H9 (cell line): ENCODE measurements at regions not wholly inside any gene's neighbourhood (a gene's known extent, or its start where the extent isn't known, plus 50 kb on each side); places are given as distances from the start of the nearest gene placed in this dataset.

Experiments
- DNase-seq: peaks from one replicate; pipeline ENCODE4 v3.0.0-alpha.2; 2017
- H2AFZ ChIP-seq: one replicate; pipeline ENCODE4 v1.6.1; 2013; ENCODE audit warnings: mild to moderate bottlenecking, low read length, control low read depth, moderate library complexity
- H2AK5ac ChIP-seq: 2 replicates; pipeline ENCODE4 v1.6.1; 2013; ENCODE audit warnings: low read length, control low read depth, mixed read lengths; ENCODE audit not compliant: insufficient read length
- H2BK120ac ChIP-seq: one replicate; pipeline ENCODE4 v1.6.1; 2013; ENCODE audit warnings: low read depth, mild to moderate bottlenecking, low read length, control low read depth, inconsistent platforms; ENCODE audit not compliant: poor library complexity, severe bottlenecking
- H2BK12ac ChIP-seq: 2 replicates; pipeline ENCODE4 v1.6.1; 2013; ENCODE audit warnings: low read length, control low read depth, mixed read lengths, low read depth; ENCODE audit not compliant: insufficient read length
- H2BK15ac ChIP-seq: 2 replicates; pipeline ENCODE4 v1.6.1; 2013; ENCODE audit warnings: low read depth, low read length, control low read depth
- H2BK20ac ChIP-seq: one replicate; pipeline ENCODE4 v1.6.1; 2013; ENCODE audit warnings: low read depth, mild to moderate bottlenecking, low read length, control low read depth, inconsistent platforms; ENCODE audit not compliant: poor library complexity, severe bottlenecking
- H2BK5ac ChIP-seq: 2 replicates; pipeline ENCODE4 v1.6.1; 2013; ENCODE audit warnings: low read length, control low read depth, mixed read lengths; ENCODE audit not compliant: insufficient read length
- H3K14ac ChIP-seq: 2 replicates; pipeline ENCODE4 v1.6.1; 2013; ENCODE audit warnings: low read length, control low read depth; ENCODE audit not compliant: insufficient read depth
- H3K18ac ChIP-seq: 2 replicates; pipeline ENCODE4 v1.6.1; 2013; ENCODE audit warnings: low read depth, mild to moderate bottlenecking, mixed read lengths, low read length, control low read depth; ENCODE audit not compliant: insufficient read length
- H3K23ac ChIP-seq: 2 replicates; pipeline ENCODE4 v1.6.1; 2013; ENCODE audit warnings: low read length, control low read depth, mixed read lengths, low read depth; ENCODE audit not compliant: insufficient read length
- H3K23me2 ChIP-seq: 2 replicates; pipeline ENCODE4 v1.6.1; 2013; ENCODE audit warnings: low read depth, mild to moderate bottlenecking, mixed read lengths, low read length, control low read depth; ENCODE audit not compliant: insufficient read length, poor library complexity, severe bottlenecking
- H3K27ac ChIP-seq: 2 replicates; pipeline ENCODE4 v1.5.1; 2013; ENCODE audit warnings: low read length, control low read depth, mixed read lengths, low read depth; ENCODE audit not compliant: insufficient read length
- H3K27me3 ChIP-seq: 2 replicates; pipeline ENCODE4 v1.6.1; 2013; ENCODE audit warnings: low read length, control low read depth, inconsistent platforms; ENCODE audit not compliant: insufficient read depth
- H3K4ac ChIP-seq: 2 replicates; pipeline ENCODE4 v1.6.1; 2013; ENCODE audit warnings: low read depth, mild to moderate bottlenecking, control low read depth, inconsistent platforms, low read length, moderate library complexity
- H3K4me1 ChIP-seq: 2 replicates; pipeline ENCODE4 v1.6.1; 2013; ENCODE audit warnings: low read length, control low read depth, inconsistent platforms; ENCODE audit not compliant: insufficient read depth
- H3K4me2 ChIP-seq: 2 replicates; pipeline ENCODE4 v1.6.1; 2013; ENCODE audit warnings: low read length, control low read depth, mixed read lengths; ENCODE audit not compliant: insufficient read length, insufficient read depth
- H3K56ac ChIP-seq: 2 replicates; pipeline ENCODE4 v1.6.1; 2013; ENCODE audit warnings: low read depth, mild to moderate bottlenecking, mixed read lengths, low read length, control low read depth; ENCODE audit not compliant: insufficient read length
- H3K79me1 ChIP-seq: 2 replicates; pipeline ENCODE4 v1.6.1; 2013; ENCODE audit warnings: low read depth, mild to moderate bottlenecking, moderate library complexity, low read length, control low read depth, inconsistent platforms; ENCODE audit not compliant: insufficient read depth, poor library complexity, severe bottlenecking
- H3K79me2 ChIP-seq: 2 replicates; pipeline ENCODE4 v1.6.1; 2013; ENCODE audit warnings: low read length, control low read depth, inconsistent platforms; ENCODE audit not compliant: insufficient read depth
- H3K9ac ChIP-seq: 2 replicates; pipeline ENCODE4 v1.6.1; 2013; ENCODE audit warnings: low read length, control low read depth, mixed read lengths; ENCODE audit not compliant: insufficient read length; ENCODE audit errors: extremely low read depth
- H3K9me3 ChIP-seq: one replicate; pipeline ENCODE4 v1.6.1; 2013; ENCODE audit warnings: low read depth, low read length, inconsistent platforms; ENCODE audit not compliant: control insufficient read depth
- H3T11ph ChIP-seq: one replicate; pipeline ENCODE4 v1.6.1; 2013; ENCODE audit warnings: mild to moderate bottlenecking, low read length, control low read depth, inconsistent platforms
- H4K20me1 ChIP-seq: one replicate; pipeline ENCODE4 v1.6.1; 2013; ENCODE audit not compliant: control insufficient read depth, insufficient read length, insufficient read depth
- H4K5ac ChIP-seq: 2 replicates; pipeline ENCODE4 v1.6.1; 2013; ENCODE audit warnings: low read depth, mild to moderate bottlenecking, mixed read lengths, low read length, control low read depth; ENCODE audit not compliant: insufficient read length
- H4K8ac ChIP-seq: replicated peaks from 2 replicates; pipeline ENCODE4 v1.6.1; 2013; ENCODE audit warnings: low read length, control low read depth, mixed read lengths, low read depth; ENCODE audit not compliant: insufficient read length
- H4K91ac ChIP-seq: 2 replicates; pipeline ENCODE4 v1.6.1; 2013; ENCODE audit warnings: low read depth, mild to moderate bottlenecking, moderate library complexity, mixed read lengths, low read length, control low read depth; ENCODE audit not compliant: insufficient read length
- H3K27ac Mint-ChIP-seq, 3 experiments: 2 replicates in 2 of 3; 3 replicates in 1 of 3; pipeline ENCODE4 v1.8.0; 2020 to 2021; ENCODE audit warnings: mixed read lengths in 3 of 3, mild to moderate bottlenecking in 1 of 3, moderate library complexity in 1 of 3
- H3K27me3 Mint-ChIP-seq: 2 replicates; pipeline ENCODE4 v1.8.0; 2021; ENCODE audit warnings: low read depth, mild to moderate bottlenecking, moderate library complexity, mixed read lengths
- H3K36me3 Mint-ChIP-seq, 3 experiments: 2 replicates in 2 of 3; 3 replicates in 1 of 3; pipeline ENCODE4 v1.8.0; 2020 to 2021; ENCODE audit warnings: low read depth in 3 of 3, mixed read lengths in 3 of 3; ENCODE audit not compliant: insufficient read depth in 1 of 3
- H3K4me1 Mint-ChIP-seq, 2 experiments: 2 replicates each; pipeline ENCODE4 v1.8.0; 2020; ENCODE audit warnings: mixed read lengths in 2 of 2
- H3K4me3 Mint-ChIP-seq, 2 experiments: 2 replicates in 1 of 2; 3 replicates in 1 of 2; pipeline ENCODE4 v1.8.0; 2020 to 2021; ENCODE audit warnings: mild to moderate bottlenecking in 2 of 2, mixed read lengths in 2 of 2, moderate library complexity in 1 of 2
- H3K9me3 Mint-ChIP-seq, 2 experiments: 2 replicates in 1 of 2; 3 replicates in 1 of 2; pipeline ENCODE4 v1.8.0; 2020; ENCODE audit warnings: mild to moderate bottlenecking in 2 of 2, mixed read lengths in 2 of 2, moderate library complexity in 1 of 2
- CTCF ChIP-seq: fragments of 200-600 bp; sonication (generic); conservative IDR thresholded peaks from 3 replicates; pipeline ENCODE4 v1.8.0; 2021; ENCODE audit warnings: antibody characterized with exemption, mild to moderate bottlenecking

GRCh38 chr12:24278832-24279231, 329.4 kb upstream of the SOX5 start:
- Mint-ChIP-seq H3K27me3 (no peaks in the 10 kb centered on the region), H3K27ac (no peak overlapping the region), H3K36me3 (no peaks in the 10 kb centered on the region; a peak in 1 of 7 replicates), H3K4me1 (peaks cover 23 to 30% of the 10 kb centered on the region in 2 experiments), H3K9me3 (no peaks in the 10 kb centered on the region), H3K4me3 (no peak overlapping the region)
- no peak overlapping the region for H3K4me2 ChIP-seq
- H3K18ac ChIP-seq = no peak overlapping the region
- no peak overlapping the region for H4K91ac ChIP-seq
- no peaks in the 10 kb centered on the region for H3K9me3 ChIP-seq
- no peak overlapping the region for H2BK12ac ChIP-seq
- no peaks in the 10 kb centered on the region for H4K20me1 ChIP-seq
- H3K4me1 ChIP-seq = peaks cover 2% of the 10 kb centered on the region; the same call in 1 of the 2 replicates
- no peak for DNase-seq
- no peak overlapping the region for H3K23ac ChIP-seq
- no peak overlapping the region for H3K56ac ChIP-seq
- no peak overlapping the region for H3K27ac ChIP-seq
- H3K9ac ChIP-seq = no peak overlapping the region
- no peaks in the 10 kb centered on the region for H3K23me2 ChIP-seq
- no peak overlapping the region for H2BK120ac ChIP-seq
- no peak overlapping the region for H3K4ac ChIP-seq
- no peak overlapping the region for H2BK20ac ChIP-seq
- H3K14ac ChIP-seq = no peak overlapping the region
- no peak overlapping the region for H2BK15ac ChIP-seq
- H3K79me1 ChIP-seq = no peaks in the 10 kb centered on the region
- no peak overlapping the region for H2BK5ac ChIP-seq
- TF ChIP-seq CTCF = no peak; the same call in 2 of the 3 replicates
- no peak overlapping the region for H4K5ac ChIP-seq
- no peaks in the 10 kb centered on the region for H3K27me3 ChIP-seq
- H2AFZ ChIP-seq = no peak overlapping the region
- no peak overlapping the region for H4K8ac ChIP-seq
- H3T11ph ChIP-seq = no peak overlapping the region
- no peak overlapping the region for H2AK5ac ChIP-seq
- H3K79me2 ChIP-seq = no peaks in the 10 kb centered on the region
